Progenitor cell of endocrine pancreas (in vitro differentiated cells): ENCODE measurements at regions not wholly inside any gene's neighbourhood (a gene's known extent, or its start where the extent isn't known, plus 50 kb on each side); places are given as distances from the start of the nearest gene placed in this dataset.

Source experiments
- DNase-seq: peaks from one replicate; pipeline ENCODE4 v3.0.0; 2021; ENCODE audit warnings: low spot score; ENCODE audit not compliant: unreplicated experiment
- H3K27ac Mint-ChIP-seq: 2 replicates; pipeline ENCODE4 v1.8.0; 2021; ENCODE audit warnings: mild to moderate bottlenecking, moderate library complexity, mixed read lengths
- H3K27me3 Mint-ChIP-seq: 2 replicates; pipeline ENCODE4 v1.8.0; 2021; ENCODE audit warnings: mixed read lengths
- H3K36me3 Mint-ChIP-seq: 2 replicates; pipeline ENCODE4 v1.8.0; 2022; ENCODE audit warnings: mixed read lengths; ENCODE audit not compliant: insufficient read depth
- H3K4me1 Mint-ChIP-seq: 2 replicates; pipeline ENCODE4 v1.8.0; 2021; ENCODE audit warnings: low read depth, mixed read lengths
- H3K4me3 Mint-ChIP-seq: 2 replicates; pipeline ENCODE4 v1.8.0; 2021; ENCODE audit warnings: low read depth, mild to moderate bottlenecking, moderate library complexity, mixed read lengths
- H3K9me3 Mint-ChIP-seq: 2 replicates; pipeline ENCODE4 v1.8.0; 2021; ENCODE audit warnings: low read depth, mixed read lengths
- TF ChIP-seq, protein P1 (sequence below): fragments of 200-600 bp; sonication (generic); IDR thresholded peaks from one replicate; pipeline ENCODE4 v1.5.0; 2021; ENCODE audit warnings: antibody characterized with exemption, mild to moderate bottlenecking; ENCODE audit not compliant: unreplicated experiment

GRCh38 chr6:104418125-104418524, 441.6 kb downstream of the HACE1 start:
- TF ChIP-seq, protein P1, sequence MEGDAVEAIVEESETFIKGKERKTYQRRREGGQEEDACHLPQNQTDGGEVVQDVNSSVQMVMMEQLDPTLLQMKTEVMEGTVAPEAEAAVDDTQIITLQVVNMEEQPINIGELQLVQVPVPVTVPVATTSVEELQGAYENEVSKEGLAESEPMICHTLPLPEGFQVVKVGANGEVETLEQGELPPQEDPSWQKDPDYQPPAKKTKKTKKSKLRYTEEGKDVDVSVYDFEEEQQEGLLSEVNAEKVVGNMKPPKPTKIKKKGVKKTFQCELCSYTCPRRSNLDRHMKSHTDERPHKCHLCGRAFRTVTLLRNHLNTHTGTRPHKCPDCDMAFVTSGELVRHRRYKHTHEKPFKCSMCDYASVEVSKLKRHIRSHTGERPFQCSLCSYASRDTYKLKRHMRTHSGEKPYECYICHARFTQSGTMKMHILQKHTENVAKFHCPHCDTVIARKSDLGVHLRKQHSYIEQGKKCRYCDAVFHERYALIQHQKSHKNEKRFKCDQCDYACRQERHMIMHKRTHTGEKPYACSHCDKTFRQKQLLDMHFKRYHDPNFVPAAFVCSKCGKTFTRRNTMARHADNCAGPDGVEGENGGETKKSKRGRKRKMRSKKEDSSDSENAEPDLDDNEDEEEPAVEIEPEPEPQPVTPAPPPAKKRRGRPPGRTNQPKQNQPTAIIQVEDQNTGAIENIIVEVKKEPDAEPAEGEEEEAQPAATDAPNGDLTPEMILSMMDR: no peak
- DNase-seq: no peak
- Mint-ChIP-seq H3K27me3 (no peaks in the 10 kb centered on the region), H3K36me3 (no peaks in the 10 kb centered on the region), H3K9me3 (peaks cover 3% of the 10 kb centered on the region), H3K4me1 (peaks cover 3% of the 10 kb centered on the region), H3K27ac (no peak overlapping the region), H3K4me3 (no peak overlapping the region)

- Mint-ChIP-seq H3K4me1 (peaks cover 3% of the 10 kb centered on the region), H3K27ac (no peak overlapping the region), H3K4me3 (no peak overlapping the region), H3K27me3 (no peaks in the 10 kb centered on the region), H3K9me3 (peaks cover 3% of the 10 kb centered on the region), H3K36me3 (no peaks in the 10 kb centered on the region)
- DNase-seq: no peak
- TF ChIP-seq, protein P1: no peak
Measured at GRCh38 chr6:104414723-104415122, 445.0 kb downstream of the HACE1 start.

DNA sequence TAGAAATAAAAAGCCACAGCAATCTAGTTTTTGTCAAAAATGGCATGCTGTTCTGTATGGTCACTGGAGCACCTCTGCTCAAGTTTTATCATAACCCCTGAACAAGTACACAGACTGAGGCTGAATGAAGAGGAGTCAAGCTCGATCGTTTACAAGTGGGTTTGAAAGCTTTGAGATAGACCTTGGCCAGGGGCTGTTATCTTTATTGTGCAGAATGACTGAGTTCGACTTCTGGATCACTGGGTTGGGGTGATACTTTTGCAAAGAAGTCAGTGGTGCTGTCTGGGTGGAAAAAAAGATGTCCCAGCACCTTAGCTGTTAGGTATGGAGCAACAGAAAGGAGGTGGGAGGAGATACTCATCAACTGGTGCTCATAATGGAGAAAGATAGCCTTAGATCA, 446.0 kb downstream of the HACE1 start:
- peaks cover 3% of the 10 kb centered on the region for H3K4me1 Mint-ChIP-seq
- peaks cover 3% of the 10 kb centered on the region for H3K9me3 Mint-ChIP-seq
- H3K36me3 Mint-ChIP-seq: no peaks in the 10 kb centered on the region
- H3K27me3 Mint-ChIP-seq: no peaks in the 10 kb centered on the region
- H3K27ac Mint-ChIP-seq: no peak overlapping the region
- no peak for DNase-seq
- TF ChIP-seq, protein P1: no peak
- H3K4me3 Mint-ChIP-seq: no peak overlapping the region

DNA sequence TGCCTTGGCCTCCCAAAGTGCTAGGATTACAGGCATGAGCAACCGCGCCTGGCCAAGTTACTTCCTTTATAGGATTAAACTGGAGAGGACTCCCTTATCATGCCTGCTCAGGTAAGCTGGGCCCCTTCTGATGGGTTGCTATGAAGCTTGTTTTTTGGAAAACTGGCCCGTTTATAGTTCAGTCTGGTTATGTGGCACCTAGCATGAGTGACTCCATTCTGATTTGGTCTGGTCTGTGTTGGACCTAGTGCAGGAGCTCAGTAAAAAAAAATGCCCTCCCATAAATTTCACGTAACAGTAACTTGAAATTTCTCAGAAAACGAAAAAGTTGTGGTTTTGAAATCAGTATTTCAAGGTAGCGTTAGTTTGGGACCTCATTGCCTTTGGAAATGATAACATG, 448.4 kb downstream of the HACE1 start:
- H3K27ac Mint-ChIP-seq: no peak overlapping the region
- no peaks in the 10 kb centered on the region for H3K36me3 Mint-ChIP-seq
- peaks cover 3% of the 10 kb centered on the region for H3K4me1 Mint-ChIP-seq
- DNase-seq: no peak
- no peaks in the 10 kb centered on the region for H3K27me3 Mint-ChIP-seq
- H3K4me3 Mint-ChIP-seq: no peak overlapping the region
- TF ChIP-seq, protein P1: no peak
- H3K9me3 Mint-ChIP-seq: peaks cover 3% of the 10 kb centered on the region

DNA sequence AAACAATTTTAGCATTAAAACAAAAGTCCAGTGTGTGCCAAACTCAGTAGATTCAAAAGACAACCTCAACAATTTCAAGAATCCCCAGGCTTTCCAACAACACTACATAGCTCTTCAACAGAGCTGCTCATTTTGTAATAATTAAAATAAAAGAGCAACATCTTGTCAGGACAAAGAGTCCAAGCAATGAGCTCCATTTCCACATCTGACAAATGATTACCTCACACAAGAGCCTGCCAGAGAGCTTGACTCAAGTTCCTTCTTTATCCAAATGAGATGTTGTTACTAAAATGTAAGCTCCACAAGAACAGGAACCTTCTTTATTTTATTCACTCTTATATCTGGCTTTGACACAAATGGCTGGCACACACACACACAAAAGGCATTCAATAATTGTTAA, 449.8 kb downstream of the HACE1 start:
- Mint-ChIP-seq H3K9me3 (peaks cover 3% of the 10 kb centered on the region), H3K4me1 (peaks cover 3% of the 10 kb centered on the region), H3K36me3 (no peaks in the 10 kb centered on the region), H3K27ac (no peak overlapping the region), H3K27me3 (no peaks in the 10 kb centered on the region), H3K4me3 (no peak overlapping the region)
- TF ChIP-seq, protein P1: no peak
- DNase-seq: no peak
